ENCODE measurements at regions not wholly inside any gene's neighbourhood (a gene's known extent, or its start where the extent isn't known, plus 50 kb on each side); places are given as distances from the start of the nearest gene placed in this dataset.
A peak's percentile ranks its signal among the peaks of the same experiment; 100 is the strongest.

DNA sequence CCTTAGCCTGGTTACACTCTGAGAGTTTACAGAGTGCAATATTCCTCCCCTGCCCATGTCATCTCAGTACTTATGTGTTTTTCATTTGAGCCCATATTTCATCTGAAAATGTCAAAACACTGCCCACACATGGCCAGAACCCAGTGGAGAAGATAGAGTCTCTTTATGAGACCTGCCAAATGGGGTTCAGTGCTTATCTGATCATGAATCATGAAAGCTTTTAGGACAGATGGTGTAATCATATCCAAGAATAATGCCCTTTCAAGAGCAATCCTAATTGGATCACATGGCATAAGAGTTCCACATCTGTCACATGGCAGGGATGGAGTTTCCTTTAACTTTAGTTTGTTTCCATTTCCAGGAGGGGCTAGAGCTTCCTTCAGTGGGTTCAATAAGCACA lies 77.2 kb upstream of the AGBL1 start:
- TF ChIP-seq JUND (IDR thresholded peaks at IDR 0.05), result peak; percentile 48; the same call in 1 of the 2 replicates
- TF ChIP-seq NFIC (IDR thresholded peaks at IDR 0.05; ENCODE audit: borderline replicate concordance), result peak; percentile 62
- TF ChIP-seq, protein P1, sequence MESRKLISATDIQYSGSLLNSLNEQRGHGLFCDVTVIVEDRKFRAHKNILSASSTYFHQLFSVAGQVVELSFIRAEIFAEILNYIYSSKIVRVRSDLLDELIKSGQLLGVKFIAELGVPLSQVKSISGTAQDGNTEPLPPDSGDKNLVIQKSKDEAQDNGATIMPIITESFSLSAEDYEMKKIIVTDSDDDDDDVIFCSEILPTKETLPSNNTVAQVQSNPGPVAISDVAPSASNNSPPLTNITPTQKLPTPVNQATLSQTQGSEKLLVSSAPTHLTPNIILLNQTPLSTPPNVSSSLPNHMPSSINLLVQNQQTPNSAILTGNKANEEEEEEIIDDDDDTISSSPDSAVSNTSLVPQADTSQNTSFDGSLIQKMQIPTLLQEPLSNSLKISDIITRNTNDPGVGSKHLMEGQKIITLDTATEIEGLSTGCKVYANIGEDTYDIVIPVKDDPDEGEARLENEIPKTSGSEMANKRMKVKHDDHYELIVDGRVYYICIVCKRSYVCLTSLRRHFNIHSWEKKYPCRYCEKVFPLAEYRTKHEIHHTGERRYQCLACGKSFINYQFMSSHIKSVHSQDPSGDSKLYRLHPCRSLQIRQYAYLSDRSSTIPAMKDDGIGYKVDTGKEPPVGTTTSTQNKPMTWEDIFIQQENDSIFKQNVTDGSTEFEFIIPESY (IDR thresholded peaks at IDR 0.05; ENCODE audit: borderline replicate concordance, low read depth), result no peak
- TF ChIP-seq, protein P2, sequence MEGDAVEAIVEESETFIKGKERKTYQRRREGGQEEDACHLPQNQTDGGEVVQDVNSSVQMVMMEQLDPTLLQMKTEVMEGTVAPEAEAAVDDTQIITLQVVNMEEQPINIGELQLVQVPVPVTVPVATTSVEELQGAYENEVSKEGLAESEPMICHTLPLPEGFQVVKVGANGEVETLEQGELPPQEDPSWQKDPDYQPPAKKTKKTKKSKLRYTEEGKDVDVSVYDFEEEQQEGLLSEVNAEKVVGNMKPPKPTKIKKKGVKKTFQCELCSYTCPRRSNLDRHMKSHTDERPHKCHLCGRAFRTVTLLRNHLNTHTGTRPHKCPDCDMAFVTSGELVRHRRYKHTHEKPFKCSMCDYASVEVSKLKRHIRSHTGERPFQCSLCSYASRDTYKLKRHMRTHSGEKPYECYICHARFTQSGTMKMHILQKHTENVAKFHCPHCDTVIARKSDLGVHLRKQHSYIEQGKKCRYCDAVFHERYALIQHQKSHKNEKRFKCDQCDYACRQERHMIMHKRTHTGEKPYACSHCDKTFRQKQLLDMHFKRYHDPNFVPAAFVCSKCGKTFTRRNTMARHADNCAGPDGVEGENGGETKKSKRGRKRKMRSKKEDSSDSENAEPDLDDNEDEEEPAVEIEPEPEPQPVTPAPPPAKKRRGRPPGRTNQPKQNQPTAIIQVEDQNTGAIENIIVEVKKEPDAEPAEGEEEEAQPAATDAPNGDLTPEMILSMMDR (IDR thresholded peaks at IDR 0.05), result no peak
- TF ChIP-seq SMC3 (IDR thresholded peaks at IDR 0.05; ENCODE audit: low read depth, low read length), result no peak
- no peak for TF ChIP-seq RXRA (IDR thresholded peaks at IDR 0.05; ENCODE audit: borderline replicate concordance, low read depth)
- no peak for TF ChIP-seq FOXJ3 (CRISPR knock-in tag; IDR thresholded peaks at IDR 0.05)
- TF ChIP-seq, protein P3, sequence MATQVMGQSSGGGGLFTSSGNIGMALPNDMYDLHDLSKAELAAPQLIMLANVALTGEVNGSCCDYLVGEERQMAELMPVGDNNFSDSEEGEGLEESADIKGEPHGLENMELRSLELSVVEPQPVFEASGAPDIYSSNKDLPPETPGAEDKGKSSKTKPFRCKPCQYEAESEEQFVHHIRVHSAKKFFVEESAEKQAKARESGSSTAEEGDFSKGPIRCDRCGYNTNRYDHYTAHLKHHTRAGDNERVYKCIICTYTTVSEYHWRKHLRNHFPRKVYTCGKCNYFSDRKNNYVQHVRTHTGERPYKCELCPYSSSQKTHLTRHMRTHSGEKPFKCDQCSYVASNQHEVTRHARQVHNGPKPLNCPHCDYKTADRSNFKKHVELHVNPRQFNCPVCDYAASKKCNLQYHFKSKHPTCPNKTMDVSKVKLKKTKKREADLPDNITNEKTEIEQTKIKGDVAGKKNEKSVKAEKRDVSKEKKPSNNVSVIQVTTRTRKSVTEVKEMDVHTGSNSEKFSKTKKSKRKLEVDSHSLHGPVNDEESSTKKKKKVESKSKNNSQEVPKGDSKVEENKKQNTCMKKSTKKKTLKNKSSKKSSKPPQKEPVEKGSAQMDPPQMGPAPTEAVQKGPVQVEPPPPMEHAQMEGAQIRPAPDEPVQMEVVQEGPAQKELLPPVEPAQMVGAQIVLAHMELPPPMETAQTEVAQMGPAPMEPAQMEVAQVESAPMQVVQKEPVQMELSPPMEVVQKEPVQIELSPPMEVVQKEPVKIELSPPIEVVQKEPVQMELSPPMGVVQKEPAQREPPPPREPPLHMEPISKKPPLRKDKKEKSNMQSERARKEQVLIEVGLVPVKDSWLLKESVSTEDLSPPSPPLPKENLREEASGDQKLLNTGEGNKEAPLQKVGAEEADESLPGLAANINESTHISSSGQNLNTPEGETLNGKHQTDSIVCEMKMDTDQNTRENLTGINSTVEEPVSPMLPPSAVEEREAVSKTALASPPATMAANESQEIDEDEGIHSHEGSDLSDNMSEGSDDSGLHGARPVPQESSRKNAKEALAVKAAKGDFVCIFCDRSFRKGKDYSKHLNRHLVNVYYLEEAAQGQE (IDR thresholded peaks at IDR 0.05; ENCODE audit: low read depth, low read length), result no peak

Data from SK-N-SH (cell line).